Myocyte (in vitro differentiated cells): ENCODE measurements at regions not wholly inside any gene's neighbourhood (a gene's known extent, or its start where the extent isn't known, plus 50 kb on each side); places are given as distances from the start of the nearest gene placed in this dataset.

ENCODE experiments used
- DNase-seq: peaks from one replicate; pipeline ENCODE4 v3.0.0-alpha.2; 2012; ENCODE audit warnings: low read depth

- no peak for DNase-seq
Observed at GRCh38 chr3:107269136-107269535, 108.1 kb upstream of the CCDC54 start.

DNA sequence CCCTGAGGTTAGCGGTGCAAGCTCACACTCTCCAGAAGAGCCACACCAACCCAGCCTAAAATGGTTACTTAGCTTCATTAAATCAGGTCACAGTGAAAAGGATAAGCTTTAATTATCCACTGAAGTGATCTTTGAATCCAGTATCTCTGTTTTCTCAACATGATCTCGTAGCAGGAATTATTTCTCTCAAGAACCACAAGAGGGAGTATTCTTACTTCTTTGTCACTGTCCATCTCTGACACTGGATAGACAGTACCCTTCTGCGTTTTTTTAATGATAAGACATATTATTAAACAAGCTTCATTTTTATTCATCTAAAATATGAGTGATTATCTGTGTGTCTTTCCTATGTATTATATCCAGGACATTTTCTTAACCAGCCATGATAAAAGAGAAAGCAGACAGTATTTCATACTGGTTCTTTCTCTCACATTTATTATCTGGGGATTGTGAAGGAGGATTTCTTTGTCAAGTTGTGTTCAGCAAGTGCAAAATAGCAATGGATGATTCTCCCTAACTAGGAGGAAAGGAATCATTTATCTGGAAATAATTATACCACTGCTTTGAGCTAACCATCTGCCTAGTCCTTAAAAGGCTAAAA, 105.4 kb upstream of the CCDC54 start:
- DNase-seq: peak; percentile 56

DNA sequence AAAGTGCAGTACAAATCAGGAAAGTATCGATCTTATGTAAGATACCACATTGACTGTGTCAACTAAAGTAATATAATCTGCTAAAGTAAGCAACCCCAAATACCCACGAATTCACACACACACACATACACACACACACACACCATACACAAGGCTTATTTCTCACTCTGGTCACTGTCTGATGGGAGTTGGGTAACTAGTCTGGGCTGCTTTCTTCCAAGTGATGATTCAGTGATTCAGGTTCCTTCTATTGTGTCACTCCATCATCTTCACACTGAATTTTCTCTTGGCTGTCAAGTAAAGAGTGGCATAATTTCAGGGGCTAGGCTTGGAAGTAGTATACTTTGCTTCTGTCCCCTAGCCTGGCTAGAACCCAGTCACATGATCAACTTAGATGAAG, 104.8 kb upstream of the CCDC54 start:
- no peak for DNase-seq

DNA sequence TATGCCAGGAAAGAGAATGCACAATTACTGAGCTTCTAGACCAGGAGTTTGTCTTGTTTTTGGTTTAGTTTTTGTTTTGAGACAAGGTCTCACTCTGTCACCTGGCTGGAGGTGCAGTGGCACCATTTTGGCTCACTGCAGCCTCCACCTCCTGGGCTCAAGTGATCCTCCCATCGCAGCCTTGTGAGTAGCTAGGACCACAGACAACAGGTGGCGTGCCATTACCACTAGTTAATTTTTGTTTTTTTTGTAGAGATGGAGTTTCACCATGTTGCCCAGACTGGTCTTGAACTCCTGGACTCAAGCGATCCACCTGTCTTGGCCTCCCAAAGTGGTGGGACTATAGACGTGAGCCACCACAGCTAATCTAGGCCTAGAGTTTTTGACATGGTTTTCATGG, 104.4 kb upstream of the CCDC54 start:
- DNase-seq: no peak

GRCh38 chr3:107273771-107274170, 103.5 kb upstream of the CCDC54 start:
- no peak for DNase-seq

- DNase-seq: no peak
Observed at GRCh38 chr3:107275511-107275910, 101.7 kb upstream of the CCDC54 start.

DNA sequence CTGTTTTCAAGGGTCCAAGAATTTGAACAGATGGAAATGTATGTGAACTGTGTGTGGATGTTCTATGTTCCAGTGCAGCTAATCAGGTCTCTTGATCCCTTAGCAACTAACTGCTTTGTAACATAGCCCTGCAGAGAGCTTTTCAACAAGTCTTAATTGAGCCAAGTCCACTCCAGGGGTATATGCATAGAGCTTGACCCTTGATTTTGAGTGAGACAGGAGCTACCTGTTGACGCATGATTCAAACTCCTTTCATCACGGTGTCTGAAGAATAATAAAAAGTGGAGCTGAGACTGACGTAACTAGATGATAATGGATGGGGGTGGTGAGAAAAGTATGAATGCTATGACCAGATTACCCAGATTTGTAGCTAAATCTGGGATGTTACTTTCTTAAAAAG, 93.3 kb upstream of the CCDC54 start:
- DNase-seq: no peak

- DNase-seq: peak; percentile 14
Observed at GRCh38 chr3:107284612-107285011, 92.6 kb upstream of the CCDC54 start.

DNA sequence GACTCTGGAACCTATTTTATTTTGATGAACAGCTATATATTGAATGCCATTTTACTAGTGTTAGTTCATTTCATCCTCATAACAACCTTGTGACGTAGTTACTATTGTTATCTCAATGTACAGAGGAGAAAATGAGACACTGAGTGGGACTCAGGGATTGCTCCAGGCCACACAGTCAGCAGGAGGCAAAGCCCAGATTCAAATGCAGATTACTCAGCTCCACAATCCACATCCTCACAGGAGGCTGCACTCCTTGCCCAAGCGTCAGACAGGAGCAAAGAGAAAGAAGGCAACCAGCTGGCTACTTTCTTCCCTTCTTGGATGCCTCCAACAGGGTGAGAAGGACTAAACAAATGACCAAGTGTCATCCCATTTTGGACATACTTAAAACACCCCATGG, 92.0 kb upstream of the CCDC54 start:
- no peak for DNase-seq

DNA sequence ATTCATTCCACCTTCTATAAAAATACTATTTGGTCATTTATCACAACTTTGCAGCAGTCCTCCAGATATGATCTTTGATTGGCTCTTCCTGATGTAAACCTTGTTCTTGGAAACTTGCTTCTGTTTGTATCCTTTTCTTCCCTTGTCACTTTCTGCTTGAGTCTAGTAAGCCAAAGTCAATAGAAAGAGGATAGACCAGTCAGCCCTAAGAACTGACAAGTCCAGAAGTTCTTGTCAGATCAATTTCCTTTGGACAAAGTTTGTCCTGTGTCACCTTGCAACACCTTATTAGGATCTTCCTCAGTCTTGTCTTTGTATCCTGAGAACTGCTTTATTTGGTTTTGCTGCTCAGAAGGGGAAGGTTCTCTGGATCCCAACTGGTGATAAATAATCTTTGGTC, 87.9 kb upstream of the CCDC54 start:
- DNase-seq: no peak

DNA sequence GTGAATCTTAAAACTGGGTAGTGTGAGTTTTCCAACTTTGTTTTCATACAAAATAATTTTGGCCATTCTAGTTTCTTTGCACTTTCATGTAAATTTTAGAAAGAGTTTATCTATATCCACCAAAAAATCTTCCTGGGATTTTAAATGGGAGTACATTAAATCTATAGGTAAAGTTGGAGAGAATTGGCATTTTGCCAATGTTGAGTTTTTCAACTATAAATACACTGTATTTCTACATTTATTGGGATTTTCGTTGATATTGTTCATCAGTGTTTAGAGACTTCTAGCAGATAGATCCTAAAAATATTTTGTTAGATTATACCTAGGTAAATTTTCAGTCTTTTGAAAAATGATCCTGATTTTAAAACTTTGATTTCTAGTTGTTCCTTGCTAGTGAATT, 83.1 kb upstream of the CCDC54 start:
- no peak for DNase-seq

DNA sequence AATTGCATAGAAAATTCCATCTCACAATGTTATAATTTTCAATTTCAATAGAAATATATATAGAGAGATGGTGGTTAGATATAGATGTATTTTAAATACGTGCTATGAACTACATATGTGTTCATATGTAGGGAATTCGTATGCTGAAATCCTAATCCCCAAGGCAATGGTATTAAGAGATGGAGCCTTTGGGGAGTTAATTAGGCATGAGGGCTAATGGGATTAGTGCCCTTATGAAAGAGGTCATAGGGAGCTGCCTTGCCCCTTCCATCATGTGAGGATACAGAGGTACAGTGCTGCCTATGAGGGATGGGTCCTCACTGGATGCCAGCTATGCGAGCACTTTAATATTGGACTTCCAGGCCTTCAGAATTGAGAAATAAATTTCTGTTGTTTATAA, 79.6 kb upstream of the CCDC54 start:
- DNase-seq: no peak

GRCh38 chr3:107307205-107307604, 70.0 kb upstream of the CCDC54 start:
- DNase-seq: no peak

GRCh38 chr3:107308716-107309115, 68.5 kb upstream of the CCDC54 start:
- no peak for DNase-seq

GRCh38 chr3:107309312-107309711, 67.9 kb upstream of the CCDC54 start:
- peak; percentile 58 for DNase-seq

GRCh38 chr3:107313711-107314110, 63.5 kb upstream of the CCDC54 start:
- no peak for DNase-seq

DNA sequence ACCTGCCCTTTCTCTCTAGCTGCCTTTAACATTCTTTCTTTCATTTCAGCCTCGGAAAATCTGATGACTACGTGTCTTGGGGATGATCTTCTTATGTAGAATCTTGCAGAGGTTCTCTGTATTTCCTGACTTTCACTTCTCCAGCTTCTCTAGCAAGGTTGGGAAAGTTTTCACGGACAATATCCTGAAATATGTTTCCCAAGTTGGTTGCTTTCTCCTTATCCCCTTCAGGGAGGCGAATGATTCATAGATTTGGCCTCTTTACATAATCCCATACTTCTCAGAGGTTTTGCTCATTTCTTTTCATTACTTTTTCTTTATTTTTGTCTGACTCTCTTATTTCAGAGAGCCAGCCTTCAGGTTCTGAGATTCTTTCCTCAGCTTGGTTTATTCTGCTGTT, 62.1 kb upstream of the CCDC54 start:
- no peak for DNase-seq

- no peak for DNase-seq
Observed at GRCh38 chr3:107323723-107324122, 53.5 kb upstream of the CCDC54 start.

DNA sequence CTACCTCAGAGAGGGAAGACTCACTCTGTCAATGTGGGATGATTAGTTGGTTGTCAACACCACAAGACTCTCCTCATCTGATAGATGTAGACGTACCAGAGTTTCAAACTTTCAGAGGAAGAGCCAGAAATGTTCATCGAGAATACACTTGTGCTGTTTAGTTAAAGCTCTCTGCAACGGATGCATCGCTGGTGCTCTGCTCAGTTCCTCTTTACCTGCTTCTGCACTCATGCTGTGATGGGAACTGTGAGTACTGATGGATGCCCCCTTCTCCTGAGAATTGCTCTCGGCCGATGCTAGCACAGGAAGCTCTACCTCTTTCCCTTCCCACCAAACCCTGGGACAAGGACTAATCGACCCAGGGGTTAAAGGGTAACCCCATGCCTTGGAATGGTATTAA, 51.8 kb upstream of the CCDC54 start:
- no peak for DNase-seq
